ENCODE measurements at regions not wholly inside any gene's neighbourhood (a gene's known extent, or its start where the extent isn't known, plus 50 kb on each side); places are given as distances from the start of the nearest gene placed in this dataset.
"Not testable (repeated sequence)": the region's sequence is repeated elsewhere in the genome, so short reads cannot be mapped to it uniquely, and the experiment has no call there.

DNA sequence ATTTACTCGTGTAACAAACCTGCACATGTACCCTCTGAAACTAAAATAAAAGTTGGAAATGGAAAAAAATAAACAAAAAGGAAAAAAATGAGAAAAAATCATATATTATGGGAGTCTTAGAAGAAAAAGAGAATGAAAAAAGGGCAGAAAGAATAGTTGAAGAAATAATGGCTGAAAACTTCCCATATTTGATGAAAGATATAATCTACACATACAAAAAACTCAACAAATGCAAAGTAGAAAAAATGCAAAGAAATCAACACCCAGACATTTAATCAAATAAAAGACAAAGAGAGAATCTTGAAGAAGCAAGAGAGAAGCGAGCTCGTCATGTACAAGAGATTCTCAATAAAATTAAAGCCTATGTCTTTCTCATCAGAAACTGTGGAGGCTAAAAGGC is 73.8 kb downstream of the SLC25A46 start:
- Histone ChIP-seq H3K9me3 (ENCODE audit: control insufficient read depth in 2 of 2, low read length in 2 of 2) (peaks cover 0 to 4% of the 10 kb centered on the region in 2 donors), H3K4me3 (ENCODE audit: low read length in 2 of 2) (no peak overlapping the region), H3K4me1 (ENCODE audit: control insufficient read depth, insufficient read depth, low read length) (no peaks in the 10 kb centered on the region), H3K27ac (ENCODE audit: low read length) (no peak overlapping the region), H3K36me3 (ENCODE audit: control insufficient read depth in 2 of 2, insufficient read depth in 2 of 2, low read length in 2 of 2) (no peaks in the 10 kb centered on the region), H3K27me3 (ENCODE audit: control insufficient read depth in 1 of 2, insufficient read depth in 2 of 2, low read length in 2 of 2) (no peaks in the 10 kb centered on the region), H3K9ac (ENCODE audit: low read length in 2 of 2) (no peak overlapping the region)

DNA sequence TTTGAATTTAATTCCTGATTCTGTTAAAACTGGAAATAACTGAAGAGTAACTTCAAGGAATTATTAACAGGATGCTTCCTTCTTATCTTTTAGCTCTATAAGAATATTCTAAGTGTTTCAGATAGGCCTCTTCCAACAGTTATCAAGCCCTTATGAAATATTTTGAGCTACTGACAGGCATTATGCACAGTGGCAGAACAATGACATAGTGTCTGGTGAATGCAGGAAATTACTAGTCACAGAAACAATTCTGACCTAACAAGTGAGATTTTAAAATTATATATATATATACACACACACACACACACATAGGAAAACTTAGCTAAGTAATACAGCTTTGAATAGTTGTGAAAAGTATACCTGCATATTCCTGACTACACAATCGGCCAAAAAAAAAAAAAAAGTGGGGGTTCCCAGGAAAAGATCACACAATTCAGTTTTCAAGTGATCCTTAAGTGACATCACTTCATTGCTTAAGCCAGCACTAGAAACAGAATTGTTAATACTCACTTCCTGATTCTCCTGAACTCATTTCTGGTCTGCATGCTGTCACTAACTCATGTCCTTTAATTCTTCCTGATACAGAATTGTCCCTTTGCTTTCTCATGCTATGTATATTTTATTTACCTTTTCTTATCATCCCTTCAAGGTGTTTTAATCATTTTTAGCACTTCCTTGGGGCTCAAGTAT is 77.3 kb downstream of the SLC25A46 start:
- H3K9ac ChIP-seq (ENCODE audit: low read length in 2 of 2) = no peak overlapping the region
- H3K4me1 ChIP-seq (ENCODE audit: control insufficient read depth, insufficient read depth, low read length) = no peaks in the 10 kb centered on the region
- peaks cover 0 to 4% of the 10 kb centered on the region in 2 donors for H3K9me3 ChIP-seq (ENCODE audit: control insufficient read depth in 2 of 2, low read length in 2 of 2)
- no peak overlapping the region for H3K27ac ChIP-seq (ENCODE audit: low read length)
- no peak overlapping the region for H3K4me3 ChIP-seq (ENCODE audit: low read length in 2 of 2)
- no peaks in the 10 kb centered on the region for H3K36me3 ChIP-seq (ENCODE audit: control insufficient read depth in 2 of 2, insufficient read depth in 2 of 2, low read length in 2 of 2)
- no peaks in the 10 kb centered on the region for H3K27me3 ChIP-seq (ENCODE audit: control insufficient read depth in 1 of 2, insufficient read depth in 2 of 2, low read length in 2 of 2)

DNA sequence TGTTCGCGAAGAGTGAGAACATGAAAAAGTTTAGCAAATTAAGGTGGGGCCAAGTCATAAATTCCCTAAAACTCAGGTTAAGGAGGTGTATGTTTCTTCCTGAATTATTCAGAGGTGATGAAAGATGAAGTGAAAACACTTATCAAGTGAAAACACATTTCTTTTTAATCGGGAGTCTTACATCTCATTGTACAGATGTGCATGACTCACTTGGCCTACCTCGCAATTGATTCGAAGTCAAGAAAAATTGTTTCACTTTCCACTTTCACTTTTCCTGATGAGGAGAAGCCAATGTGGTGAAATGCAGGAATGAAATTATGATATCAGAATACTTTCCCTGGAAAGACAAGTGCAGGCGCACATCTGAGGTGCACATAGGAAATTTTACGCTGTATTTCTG is 78.7 kb downstream of the SLC25A46 start:
- H3K27me3 ChIP-seq (ENCODE audit: control insufficient read depth in 1 of 2, insufficient read depth in 2 of 2, low read length in 2 of 2) = no peaks in the 10 kb centered on the region
- no peak overlapping the region for H3K4me3 ChIP-seq (ENCODE audit: low read length in 2 of 2)
- H3K9ac ChIP-seq (ENCODE audit: low read length in 2 of 2) = no peak overlapping the region
- no peaks in the 10 kb centered on the region for H3K36me3 ChIP-seq (ENCODE audit: control insufficient read depth in 2 of 2, insufficient read depth in 2 of 2, low read length in 2 of 2)
- no peak overlapping the region for H3K27ac ChIP-seq (ENCODE audit: low read length)
- peaks cover 0 to under 1% of the 10 kb centered on the region in 2 donors for H3K9me3 ChIP-seq (ENCODE audit: control insufficient read depth in 2 of 2, low read length in 2 of 2)
- H3K4me1 ChIP-seq (ENCODE audit: control insufficient read depth, insufficient read depth, low read length) = no peaks in the 10 kb centered on the region

DNA sequence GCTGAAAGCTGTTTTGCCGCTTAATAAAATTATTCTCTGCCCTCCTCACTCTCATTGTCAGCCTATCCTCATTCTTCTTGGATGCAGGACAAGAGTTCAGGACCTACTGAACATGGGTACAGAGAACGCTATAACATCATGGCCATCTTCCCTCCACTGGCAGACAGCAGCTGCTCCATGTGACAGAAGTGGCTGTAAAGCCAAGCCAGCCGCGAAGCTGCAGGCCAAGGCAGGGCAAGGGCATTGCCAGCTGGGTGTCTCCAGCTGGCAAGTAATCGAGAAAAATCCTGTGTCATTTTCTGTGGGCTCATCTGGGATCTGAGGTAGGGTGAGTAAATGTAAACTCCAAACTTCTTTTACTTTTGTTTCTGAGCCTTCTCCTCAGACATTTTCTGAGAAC is 84.8 kb downstream of the SLC25A46 start:
- Histone ChIP-seq H3K27ac (ENCODE audit: low read length) (no peak overlapping the region), H3K9me3 (ENCODE audit: control insufficient read depth in 2 of 2, low read length in 2 of 2) (peaks cover 9 to 10% of the 10 kb centered on the region in 2 donors), H3K9ac (ENCODE audit: low read length in 2 of 2) (no peak overlapping the region), H3K4me1 (ENCODE audit: control insufficient read depth, insufficient read depth, low read length) (no peaks in the 10 kb centered on the region), H3K4me3 (ENCODE audit: low read length in 2 of 2) (no peak overlapping the region), H3K27me3 (ENCODE audit: control insufficient read depth in 1 of 2, insufficient read depth in 2 of 2, low read length in 2 of 2) (no peaks in the 10 kb centered on the region), H3K36me3 (ENCODE audit: control insufficient read depth in 2 of 2, insufficient read depth in 2 of 2, low read length in 2 of 2) (no peaks in the 10 kb centered on the region)

DNA sequence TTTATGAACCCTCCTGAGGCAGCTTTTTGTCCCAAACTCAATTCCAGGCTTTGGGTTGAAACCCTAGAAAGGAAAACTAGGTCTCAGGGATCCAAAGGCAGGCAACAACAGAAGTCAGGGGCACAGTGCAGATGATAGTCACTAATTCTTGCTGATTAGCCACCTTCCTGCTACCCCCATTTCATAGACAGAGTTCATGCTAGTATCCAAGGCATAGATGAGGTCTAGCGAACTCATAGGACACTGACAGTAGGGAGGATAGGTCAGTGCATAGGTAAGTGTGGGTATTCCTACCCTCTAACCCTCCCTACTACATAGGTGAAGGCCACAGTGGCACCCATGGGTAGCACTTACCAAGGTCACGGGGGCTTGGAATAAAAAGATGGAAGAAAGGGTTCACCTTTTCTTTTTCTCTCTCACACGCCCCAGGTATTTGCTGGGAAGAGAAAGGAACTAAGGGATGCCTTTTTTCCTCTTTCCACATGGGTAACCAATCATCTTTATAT is 86.2 kb downstream of the SLC25A46 start:
- no peaks in the 10 kb centered on the region for H3K36me3 ChIP-seq (ENCODE audit: control insufficient read depth in 2 of 2, insufficient read depth in 2 of 2, low read length in 2 of 2)
- H3K9me3 ChIP-seq (ENCODE audit: control insufficient read depth in 2 of 2, low read length in 2 of 2) = peaks cover 9 to 10% of the 10 kb centered on the region in 2 donors
- H3K27me3 ChIP-seq (ENCODE audit: control insufficient read depth in 1 of 2, insufficient read depth in 2 of 2, low read length in 2 of 2) = no peaks in the 10 kb centered on the region
- H3K9ac ChIP-seq (ENCODE audit: low read length in 2 of 2) = no peak overlapping the region
- H3K27ac ChIP-seq (ENCODE audit: low read length) = no peak overlapping the region
- H3K4me1 ChIP-seq (ENCODE audit: control insufficient read depth, insufficient read depth, low read length) = no peaks in the 10 kb centered on the region
- peak overlapping the region in 1 of 2 donors; percentile 7 for H3K4me3 ChIP-seq (ENCODE audit: low read length in 2 of 2)

DNA sequence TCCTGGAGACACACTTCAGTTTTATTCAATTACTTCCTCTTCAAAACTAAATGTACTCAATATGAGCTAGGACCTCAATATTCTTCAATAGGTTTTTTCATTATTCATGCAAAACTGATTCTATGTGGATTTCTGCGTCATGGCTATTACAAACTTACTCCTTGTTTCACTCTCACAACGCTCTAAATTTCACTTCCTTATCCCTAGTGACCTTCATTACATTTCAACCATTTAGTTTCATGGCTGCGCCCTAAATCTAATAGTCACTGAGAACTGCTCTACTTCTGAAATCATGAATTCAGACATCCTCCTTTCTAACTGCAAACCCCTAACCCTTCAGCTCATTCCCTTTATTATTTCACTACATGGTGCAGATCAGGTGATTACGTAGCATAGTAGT is 93.9 kb downstream of the SLC25A46 start:
- no peaks in the 10 kb centered on the region for H3K27me3 ChIP-seq (ENCODE audit: control insufficient read depth in 1 of 2, insufficient read depth in 2 of 2, low read length in 2 of 2)
- peaks cover 4% of the 10 kb centered on the region for H3K4me1 ChIP-seq (ENCODE audit: control insufficient read depth, insufficient read depth, low read length)
- H3K4me3 ChIP-seq (ENCODE audit: low read length in 2 of 2) = no peak overlapping the region
- H3K9me3 ChIP-seq (ENCODE audit: control insufficient read depth in 2 of 2, low read length in 2 of 2) = no peaks in the 10 kb centered on the region
- no peak overlapping the region for H3K9ac ChIP-seq (ENCODE audit: low read length in 2 of 2)
- H3K27ac ChIP-seq (ENCODE audit: low read length) = no peak overlapping the region
- no peaks in the 10 kb centered on the region for H3K36me3 ChIP-seq (ENCODE audit: control insufficient read depth in 2 of 2, insufficient read depth in 2 of 2, low read length in 2 of 2)

DNA sequence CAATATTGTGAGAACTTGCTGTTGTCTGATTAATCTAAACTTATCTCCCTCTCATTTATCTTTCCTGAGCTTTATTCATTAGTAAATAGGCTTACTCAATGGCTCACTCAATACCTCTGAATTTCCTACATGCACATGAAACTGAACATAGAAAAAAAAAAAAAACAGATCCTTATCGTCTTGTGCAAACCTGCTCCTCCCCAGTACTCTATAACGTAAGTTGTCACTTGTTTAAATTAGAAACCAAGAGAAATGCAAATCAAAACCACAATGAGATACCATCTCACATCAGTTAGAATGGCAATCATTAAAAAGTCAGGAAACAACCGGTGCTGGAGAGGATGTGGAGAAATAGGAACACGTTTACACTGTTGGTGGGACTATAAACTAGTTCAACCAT is 96.1 kb downstream of the SLC25A46 start:
- H3K27me3 ChIP-seq (ENCODE audit: control insufficient read depth in 1 of 2, insufficient read depth in 2 of 2, low read length in 2 of 2); H3K9me3 ChIP-seq (ENCODE audit: control insufficient read depth in 2 of 2, low read length in 2 of 2); H3K4me1 ChIP-seq (ENCODE audit: control insufficient read depth, insufficient read depth, low read length); H3K9ac ChIP-seq (ENCODE audit: low read length in 2 of 2); H3K36me3 ChIP-seq (ENCODE audit: control insufficient read depth in 2 of 2, insufficient read depth in 2 of 2, low read length in 2 of 2); H3K4me3 ChIP-seq (ENCODE audit: low read length in 2 of 2); H3K27ac ChIP-seq (ENCODE audit: low read length): not testable (repeated sequence)

DNA sequence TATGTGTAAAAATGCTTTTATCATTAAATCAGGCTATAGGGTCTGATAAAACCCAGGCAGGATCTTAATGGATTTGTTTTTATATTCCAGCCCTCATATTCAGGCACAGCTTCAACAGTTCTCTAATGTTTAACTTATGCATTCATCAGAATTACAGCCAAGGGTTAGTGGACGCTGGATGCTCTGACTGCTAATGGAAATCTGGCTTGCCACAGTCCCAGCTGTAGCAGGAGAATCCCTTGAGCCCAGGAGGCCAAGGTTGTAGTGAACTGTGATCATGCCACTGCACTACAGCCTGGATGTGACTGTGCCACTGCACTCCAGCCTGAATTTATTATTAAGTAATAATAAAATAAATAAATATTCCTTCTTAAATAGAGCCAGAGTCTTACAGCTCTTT is 98.0 kb downstream of the SLC25A46 start:
- Histone ChIP-seq H3K4me1 (ENCODE audit: control insufficient read depth, insufficient read depth, low read length) (peaks cover 14% of the 10 kb centered on the region), H3K9me3 (ENCODE audit: control insufficient read depth in 2 of 2, low read length in 2 of 2) (no peaks in the 10 kb centered on the region), H3K4me3 (ENCODE audit: low read length in 2 of 2) (no peak overlapping the region), H3K36me3 (ENCODE audit: control insufficient read depth in 2 of 2, insufficient read depth in 2 of 2, low read length in 2 of 2) (no peaks in the 10 kb centered on the region), H3K27ac (ENCODE audit: low read length) (no peak overlapping the region), H3K9ac (ENCODE audit: low read length in 2 of 2) (no peak overlapping the region), H3K27me3 (ENCODE audit: control insufficient read depth in 1 of 2, insufficient read depth in 2 of 2, low read length in 2 of 2) (no peaks in the 10 kb centered on the region)

DNA sequence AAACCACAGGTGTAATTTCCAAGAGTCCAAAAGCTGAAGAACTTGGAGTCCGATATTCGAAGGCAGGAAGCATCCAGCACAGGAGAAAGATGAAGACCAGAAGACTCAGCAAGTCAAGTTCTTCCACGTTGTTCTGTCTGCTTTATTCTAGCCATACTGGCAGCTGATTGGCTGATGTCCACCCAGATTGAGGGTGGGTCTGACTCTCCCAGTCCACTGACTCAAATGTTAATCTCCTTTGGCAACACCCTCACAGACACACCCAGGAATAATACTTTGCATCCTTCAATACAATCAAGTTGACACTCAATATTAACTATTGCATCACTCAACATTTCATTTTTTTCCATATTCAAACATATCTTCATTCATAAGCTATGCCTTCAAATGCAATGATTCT is 99.5 kb downstream of the SLC25A46 start:
- Histone ChIP-seq H3K27ac (ENCODE audit: low read length) (peak overlapping the region; percentile 31), H3K4me1 (ENCODE audit: control insufficient read depth, insufficient read depth, low read length) (peaks cover 14% of the 10 kb centered on the region)
- not testable (repeated sequence) for H3K27me3 ChIP-seq (ENCODE audit: control insufficient read depth in 1 of 2, insufficient read depth in 2 of 2, low read length in 2 of 2); H3K9me3 ChIP-seq (ENCODE audit: control insufficient read depth in 2 of 2, low read length in 2 of 2); H3K9ac ChIP-seq (ENCODE audit: low read length in 2 of 2); H3K4me3 ChIP-seq (ENCODE audit: low read length in 2 of 2); H3K36me3 ChIP-seq (ENCODE audit: control insufficient read depth in 2 of 2, insufficient read depth in 2 of 2, low read length in 2 of 2)

DNA sequence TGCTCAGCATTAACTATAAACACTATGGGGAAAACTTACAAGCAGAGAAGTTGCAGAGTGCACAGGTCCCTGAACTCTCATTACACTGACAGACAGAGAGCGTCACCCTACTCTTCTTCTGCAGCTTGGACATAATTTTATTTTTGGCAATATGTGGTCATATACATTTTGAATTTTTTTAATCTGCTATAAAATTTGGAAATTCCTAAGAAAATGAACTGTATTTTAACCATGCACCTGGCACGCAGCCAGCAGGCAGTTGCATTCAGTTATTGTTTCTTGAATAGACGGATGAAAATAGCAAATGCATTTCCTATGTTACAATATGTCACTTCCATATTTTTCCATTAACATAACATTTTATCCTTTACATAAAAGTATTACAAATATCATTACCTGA is 100.2 kb downstream of the SLC25A46 start:
- H3K4me3 ChIP-seq (ENCODE audit: low read length in 2 of 2) = no peak overlapping the region
- H3K4me1 ChIP-seq (ENCODE audit: control insufficient read depth, insufficient read depth, low read length) = peaks cover 14% of the 10 kb centered on the region
- no peaks in the 10 kb centered on the region for H3K9me3 ChIP-seq (ENCODE audit: control insufficient read depth in 2 of 2, low read length in 2 of 2)
- H3K36me3 ChIP-seq (ENCODE audit: control insufficient read depth in 2 of 2, insufficient read depth in 2 of 2, low read length in 2 of 2) = no peaks in the 10 kb centered on the region
- H3K27ac ChIP-seq (ENCODE audit: low read length) = no peak overlapping the region
- no peaks in the 10 kb centered on the region for H3K27me3 ChIP-seq (ENCODE audit: control insufficient read depth in 1 of 2, insufficient read depth in 2 of 2, low read length in 2 of 2)
- no peak overlapping the region for H3K9ac ChIP-seq (ENCODE audit: low read length in 2 of 2)

DNA sequence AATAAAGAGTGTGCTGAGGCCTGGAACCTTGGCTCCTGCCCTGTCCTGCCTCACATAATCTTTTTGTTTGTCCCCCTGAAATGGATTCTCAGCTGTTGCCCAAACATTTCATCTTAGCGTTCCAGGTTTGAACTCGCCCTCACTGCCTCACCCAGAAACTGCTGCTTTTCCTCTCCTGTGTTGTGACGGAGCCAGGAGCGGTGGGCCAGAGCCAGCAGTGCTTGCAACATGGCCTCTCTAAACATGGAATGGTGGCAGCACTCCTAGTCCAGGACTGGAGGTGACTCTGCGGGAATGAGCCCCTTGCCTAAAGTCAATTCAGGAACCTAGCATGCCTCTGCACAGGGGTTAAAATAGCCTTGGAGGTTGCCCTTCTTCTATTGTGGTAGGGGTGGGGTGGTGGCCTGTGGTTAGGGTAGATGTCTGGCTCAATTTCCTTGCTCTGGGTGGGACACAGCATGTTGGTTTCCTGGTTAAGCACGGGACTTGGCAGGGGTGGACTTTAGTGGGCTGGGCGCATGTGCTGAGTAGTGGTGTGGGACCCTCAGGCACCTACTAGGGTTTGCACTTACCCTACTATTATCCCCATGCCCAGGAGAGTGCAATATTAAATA is 101.6 kb downstream of the SLC25A46 start:
- no peak overlapping the region for H3K9ac ChIP-seq (ENCODE audit: low read length in 2 of 2)
- H3K27ac ChIP-seq (ENCODE audit: low read length) = no peak overlapping the region
- H3K27me3 ChIP-seq (ENCODE audit: control insufficient read depth in 1 of 2, insufficient read depth in 2 of 2, low read length in 2 of 2) = no peaks in the 10 kb centered on the region
- H3K4me1 ChIP-seq (ENCODE audit: control insufficient read depth, insufficient read depth, low read length) = peaks cover 14% of the 10 kb centered on the region
- no peaks in the 10 kb centered on the region for H3K9me3 ChIP-seq (ENCODE audit: control insufficient read depth in 2 of 2, low read length in 2 of 2)
- no peaks in the 10 kb centered on the region for H3K36me3 ChIP-seq (ENCODE audit: control insufficient read depth in 2 of 2, insufficient read depth in 2 of 2, low read length in 2 of 2)
- H3K4me3 ChIP-seq (ENCODE audit: low read length in 2 of 2) = no peak overlapping the region

Data from stomach smooth muscle (tissue), 2 donors.